ENCODE measurements at regions not wholly inside any gene's neighbourhood (a gene's known extent, or its start where the extent isn't known, plus 50 kb on each side); places are given as distances from the start of the nearest gene placed in this dataset.

DNA sequence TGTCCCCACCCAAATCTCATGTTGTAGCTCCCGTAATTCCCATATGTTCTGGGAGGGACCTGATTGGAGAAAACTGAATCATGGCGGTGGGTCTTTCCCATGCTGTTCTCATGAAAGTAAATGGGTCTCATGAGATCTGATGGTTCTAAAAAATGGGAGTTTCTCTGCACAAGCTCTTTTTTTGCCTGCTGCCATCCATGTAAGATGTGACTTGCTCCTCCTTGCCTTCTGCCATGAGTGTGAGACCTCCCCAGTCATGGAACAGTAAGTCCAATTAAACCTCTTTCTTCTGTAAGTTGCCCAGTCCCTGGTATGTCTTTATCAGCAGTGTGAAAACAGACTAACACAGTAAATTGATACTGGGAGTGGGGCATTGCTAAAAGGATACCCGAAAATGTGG is 1218.4 kb upstream of the CITED2 start:
- CTCF ChIA-PET, result no interaction called here
- Mint-ChIP-seq H3K9me3 (no peaks in the 10 kb centered on the region), H3K36me3 (no peaks in the 10 kb centered on the region), H3K4me1 (no peaks in the 10 kb centered on the region), H3K27me3 (no peaks in the 10 kb centered on the region), H3K4me3 (no peak overlapping the region), H3K27ac (no peak overlapping the region)
- Histone ChIP-seq H3K9me3 (no peaks in the 10 kb centered on the region), H3K4me3 (ENCODE audit: control insufficient read depth in 1 of 2, extremely low read depth in 1 of 2, low read length in 1 of 2) (no peak overlapping the region), H3K27me3 (replicated peaks in 1 of 2; ENCODE audit: control insufficient read depth in 2 of 2, extremely low read depth in 1 of 2, insufficient read depth in 2 of 2, low read length in 1 of 2) (no peaks in the 10 kb centered on the region), H3K27ac (ENCODE audit: low read length) (no peak overlapping the region), H3K4me1 (ENCODE audit: control insufficient read depth in 1 of 2, extremely low read depth in 1 of 2, insufficient read depth in 2 of 2, low read length in 2 of 2) (no peaks in the 10 kb centered on the region), H3K36me3 (ENCODE audit: control insufficient read depth in 2 of 2, extremely low read depth in 1 of 2, insufficient read depth in 1 of 2, low read length in 1 of 2) (no peaks in the 10 kb centered on the region)
- 80% methylated on average over 1 of the region's 3 CpGs for WGBS (ENCODE audit: insufficient coverage)
- no peak for DNase-seq
- POLR2A ChIA-PET, result no interaction called here
- ATAC-seq (replicated peaks in 1 of 4), result no peak

GRCh38 chr6:140590641-140591040 is 1216.2 kb upstream of the CITED2 start:
- H3K36me3 Mint-ChIP-seq, result no peaks in the 10 kb centered on the region
- no peak overlapping the region for H3K27ac ChIP-seq (ENCODE audit: low read length)
- no peak overlapping the region for H3K4me3 Mint-ChIP-seq
- no peak overlapping the region for H3K27ac Mint-ChIP-seq
- no peaks in the 10 kb centered on the region for H3K27me3 ChIP-seq (replicated peaks in 1 of 2; ENCODE audit: control insufficient read depth in 2 of 2, extremely low read depth in 1 of 2, insufficient read depth in 2 of 2, low read length in 1 of 2)
- H3K9me3 Mint-ChIP-seq, result no peaks in the 10 kb centered on the region
- H3K4me1 Mint-ChIP-seq, result no peaks in the 10 kb centered on the region
- POLR2A ChIA-PET, result no interaction called here
- no peaks in the 10 kb centered on the region for H3K9me3 ChIP-seq
- no peaks in the 10 kb centered on the region for H3K4me1 ChIP-seq (ENCODE audit: control insufficient read depth in 1 of 2, extremely low read depth in 1 of 2, insufficient read depth in 2 of 2, low read length in 2 of 2)
- H3K4me3 ChIP-seq (ENCODE audit: control insufficient read depth in 1 of 2, extremely low read depth in 1 of 2, low read length in 1 of 2), result no peak overlapping the region
- CTCF ChIA-PET, result no interaction called here
- DNase-seq (no peak), ATAC-seq (replicated peaks in 1 of 4) (no peak)
- H3K36me3 ChIP-seq (ENCODE audit: control insufficient read depth in 2 of 2, extremely low read depth in 1 of 2, insufficient read depth in 1 of 2, low read length in 1 of 2), result no peaks in the 10 kb centered on the region
- no peaks in the 10 kb centered on the region for H3K27me3 Mint-ChIP-seq

DNA sequence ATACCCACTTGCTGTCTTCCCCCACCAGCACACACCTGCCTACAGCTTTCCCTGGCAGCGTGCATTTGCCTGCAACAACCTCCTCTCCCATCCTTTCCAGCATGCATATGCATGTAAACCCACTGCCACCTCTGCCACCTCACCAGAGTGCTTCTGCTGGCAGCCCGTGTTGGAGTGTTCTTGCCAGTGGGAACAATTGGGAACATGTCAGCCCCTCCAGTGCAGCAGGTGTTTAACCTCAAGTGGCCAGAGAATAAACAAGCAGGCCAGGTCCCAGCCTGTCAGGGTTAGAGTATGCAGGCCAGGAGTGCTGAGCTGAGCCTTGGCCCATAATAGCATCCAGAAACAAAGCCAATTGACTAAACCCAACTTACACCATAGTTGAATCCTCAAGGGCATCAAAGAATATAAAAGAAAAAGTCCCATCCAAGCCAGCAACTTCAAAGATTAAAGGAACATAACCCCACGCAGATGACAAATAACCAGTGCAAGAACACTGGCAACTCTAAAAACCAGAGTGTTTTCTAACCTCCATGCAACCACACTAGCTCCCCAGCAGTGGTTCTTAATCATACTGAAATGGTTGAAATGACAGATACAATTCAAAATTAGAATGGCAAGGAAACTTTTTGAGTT is 1212.1 kb upstream of the CITED2 start:
- DNase-seq (no peak), ATAC-seq (replicated peaks in 1 of 4) (no peak)
- no peak overlapping the region for H3K4me3 ChIP-seq (ENCODE audit: control insufficient read depth in 1 of 2, extremely low read depth in 1 of 2, low read length in 1 of 2)
- H3K9me3 ChIP-seq, result no peaks in the 10 kb centered on the region
- WGBS (ENCODE audit: insufficient coverage), result 75% methylated on average over 2 of the region's 3 CpGs
- no peaks in the 10 kb centered on the region for H3K27me3 Mint-ChIP-seq
- H3K4me3 Mint-ChIP-seq, result no peak overlapping the region
- no peak overlapping the region for H3K27ac ChIP-seq (ENCODE audit: low read length)
- H3K36me3 ChIP-seq (ENCODE audit: control insufficient read depth in 2 of 2, extremely low read depth in 1 of 2, insufficient read depth in 1 of 2, low read length in 1 of 2), result no peaks in the 10 kb centered on the region
- H3K27me3 ChIP-seq (replicated peaks in 1 of 2; ENCODE audit: control insufficient read depth in 2 of 2, extremely low read depth in 1 of 2, insufficient read depth in 2 of 2, low read length in 1 of 2), result no peaks in the 10 kb centered on the region
- peaks cover 0 to 3% (median 0%) of the 10 kb centered on the region in 3 donors for H3K4me1 Mint-ChIP-seq
- no peak overlapping the region for H3K27ac Mint-ChIP-seq
- ChIA-PET POLR2A (no interaction called here), CTCF (no interaction called here)
- H3K4me1 ChIP-seq (ENCODE audit: control insufficient read depth in 1 of 2, extremely low read depth in 1 of 2, insufficient read depth in 2 of 2, low read length in 2 of 2), result peaks cover 0 to under 1% of the 10 kb centered on the region in 2 experiments
- H3K36me3 Mint-ChIP-seq, result no peaks in the 10 kb centered on the region
- H3K9me3 Mint-ChIP-seq, result no peaks in the 10 kb centered on the region

DNA sequence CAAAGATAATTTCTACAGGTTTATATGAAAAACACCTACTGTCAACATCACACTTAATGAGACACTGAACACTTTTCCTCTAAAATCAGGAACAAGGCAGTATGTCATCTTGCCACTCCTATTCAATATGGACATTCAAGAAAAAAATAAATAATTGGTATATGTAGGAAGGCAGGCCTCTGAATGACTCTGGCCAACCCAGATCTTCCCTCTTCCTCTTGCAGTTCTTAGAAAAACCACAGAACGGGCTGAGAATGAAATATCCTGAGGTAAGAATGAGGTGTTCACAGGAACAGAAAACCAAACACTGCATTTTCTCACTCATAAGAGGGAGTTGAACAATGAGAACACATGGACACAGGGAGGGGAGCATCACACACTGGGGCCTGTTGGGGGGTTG is 1207.2 kb upstream of the CITED2 start:
- ATAC-seq (replicated peaks in 1 of 4) (no peak), DNase-seq (no peak)
- ChIA-PET POLR2A (no interaction called here), CTCF (no interaction called here)
- Mint-ChIP-seq H3K36me3 (no peaks in the 10 kb centered on the region), H3K27me3 (peaks cover 0 to 3% of the 10 kb centered on the region in 2 donors), H3K27ac (no peak overlapping the region), H3K4me3 (no peak overlapping the region), H3K4me1 (peaks cover 0 to 3% (median 0%) of the 10 kb centered on the region in 3 donors), H3K9me3 (no peaks in the 10 kb centered on the region)
- H3K4me3 ChIP-seq (ENCODE audit: control insufficient read depth in 1 of 2, extremely low read depth in 1 of 2, low read length in 1 of 2), result no peak overlapping the region
- peaks cover 0 to 2% of the 10 kb centered on the region in 2 experiments for H3K4me1 ChIP-seq (ENCODE audit: control insufficient read depth in 1 of 2, extremely low read depth in 1 of 2, insufficient read depth in 2 of 2, low read length in 2 of 2)
- H3K9me3 ChIP-seq, result no peaks in the 10 kb centered on the region
- H3K36me3 ChIP-seq (ENCODE audit: control insufficient read depth in 2 of 2, extremely low read depth in 1 of 2, insufficient read depth in 1 of 2, low read length in 1 of 2), result no peaks in the 10 kb centered on the region
- no CpG with 5 or more reads among the region's 1 CpG for WGBS (ENCODE audit: insufficient coverage)
- no peaks in the 10 kb centered on the region for H3K27me3 ChIP-seq (replicated peaks in 1 of 2; ENCODE audit: control insufficient read depth in 2 of 2, extremely low read depth in 1 of 2, insufficient read depth in 2 of 2, low read length in 1 of 2)
- no peak overlapping the region for H3K27ac ChIP-seq (ENCODE audit: low read length)

- Histone ChIP-seq H3K36me3 (ENCODE audit: control insufficient read depth in 2 of 2, extremely low read depth in 1 of 2, insufficient read depth in 1 of 2, low read length in 1 of 2) (no peaks in the 10 kb centered on the region), H3K27ac (ENCODE audit: low read length) (no peak overlapping the region), H3K27me3 (replicated peaks in 1 of 2; ENCODE audit: control insufficient read depth in 2 of 2, extremely low read depth in 1 of 2, insufficient read depth in 2 of 2, low read length in 1 of 2) (no peaks in the 10 kb centered on the region), H3K9me3 (no peaks in the 10 kb centered on the region), H3K4me3 (ENCODE audit: control insufficient read depth in 1 of 2, extremely low read depth in 1 of 2, low read length in 1 of 2) (no peak overlapping the region), H3K4me1 (ENCODE audit: control insufficient read depth in 1 of 2, extremely low read depth in 1 of 2, insufficient read depth in 2 of 2, low read length in 2 of 2) (peaks cover 0 to 2% of the 10 kb centered on the region in 2 experiments)
- Mint-ChIP-seq H3K27me3 (peaks cover 0 to 9% of the 10 kb centered on the region in 2 donors), H3K27ac (no peak overlapping the region), H3K4me3 (no peak overlapping the region), H3K4me1 (peaks cover 0 to 3% (median 0%) of the 10 kb centered on the region in 3 donors), H3K36me3 (no peaks in the 10 kb centered on the region), H3K9me3 (no peaks in the 10 kb centered on the region)
- no CpG with 5 or more reads among the region's 1 CpG for WGBS (ENCODE audit: insufficient coverage)
- CTCF ChIA-PET, result no interaction called here
- DNase-seq (no peak), ATAC-seq (replicated peaks in 1 of 4) (no peak)
- POLR2A ChIA-PET, result interaction anchor here in 1 of 2 donors (0.6 kb wide), 1 partner anchor 302 kb away, joined by 3 read pairs; no protein-coding TSS in a partner anchor
Observed at GRCh38 chr6:140579918-140580317, 1205.5 kb upstream of the CITED2 start.

- no peaks in the 10 kb centered on the region for H3K27me3 ChIP-seq (replicated peaks in 1 of 2; ENCODE audit: control insufficient read depth in 2 of 2, extremely low read depth in 1 of 2, insufficient read depth in 2 of 2, low read length in 1 of 2)
- Mint-ChIP-seq H3K4me1 (no peaks in the 10 kb centered on the region), H3K27ac (no peak overlapping the region), H3K4me3 (no peak overlapping the region), H3K27me3 (peaks cover 0 to 12% of the 10 kb centered on the region in 2 donors), H3K9me3 (no peaks in the 10 kb centered on the region), H3K36me3 (no peaks in the 10 kb centered on the region)
- no peak overlapping the region for H3K27ac ChIP-seq (ENCODE audit: low read length)
- POLR2A ChIA-PET, result no interaction called here
- H3K4me3 ChIP-seq (ENCODE audit: control insufficient read depth in 1 of 2, extremely low read depth in 1 of 2, low read length in 1 of 2), result no peak overlapping the region
- no peaks in the 10 kb centered on the region for H3K36me3 ChIP-seq (ENCODE audit: control insufficient read depth in 2 of 2, extremely low read depth in 1 of 2, insufficient read depth in 1 of 2, low read length in 1 of 2)
- WGBS (ENCODE audit: insufficient coverage), result 95% methylated on average over 4 of the region's 7 CpGs
- no peaks in the 10 kb centered on the region for H3K9me3 ChIP-seq
- H3K4me1 ChIP-seq (ENCODE audit: control insufficient read depth in 1 of 2, extremely low read depth in 1 of 2, insufficient read depth in 2 of 2, low read length in 2 of 2), result no peaks in the 10 kb centered on the region
- ATAC-seq (replicated peaks in 1 of 4) (no peak), DNase-seq (no peak)
- CTCF ChIA-PET, result interaction anchor here in 1 of 2 donors (0.7 kb wide), 1 partner anchor 13 kb away, joined by 3 read pairs; no protein-coding TSS in a partner anchor
Observed at GRCh38 chr6:140576004-140576555, 1201.6 kb upstream of the CITED2 start.

DNA sequence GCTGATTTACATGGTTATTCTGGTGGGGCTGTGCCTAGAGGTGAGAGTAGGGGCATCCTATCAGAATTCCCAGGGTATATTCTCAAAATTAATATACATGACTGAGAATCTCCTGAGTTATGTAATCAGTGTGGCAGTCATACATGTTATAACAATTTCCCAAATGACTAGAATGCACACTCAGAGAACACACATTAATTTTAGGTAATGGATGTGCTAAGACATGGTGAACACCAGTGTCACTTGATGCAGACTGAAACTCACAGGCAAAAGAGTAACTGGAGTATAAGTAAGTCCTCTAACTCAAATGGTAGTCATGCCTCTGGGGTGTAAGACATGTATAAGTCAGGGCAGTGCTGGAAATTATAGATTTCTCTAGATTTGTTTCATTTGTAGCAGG is 1198.4 kb upstream of the CITED2 start:
- ATAC-seq (replicated peaks in 1 of 4), result no peak
- H3K27me3 ChIP-seq (replicated peaks in 1 of 2; ENCODE audit: control insufficient read depth in 2 of 2, extremely low read depth in 1 of 2, insufficient read depth in 2 of 2, low read length in 1 of 2), result no peaks in the 10 kb centered on the region
- Mint-ChIP-seq H3K4me1 (no peaks in the 10 kb centered on the region), H3K36me3 (no peaks in the 10 kb centered on the region), H3K27me3 (peaks cover 2 to 23% of the 10 kb centered on the region in 2 donors), H3K9me3 (no peaks in the 10 kb centered on the region), H3K27ac (no peak overlapping the region), H3K4me3 (no peak overlapping the region)
- ChIA-PET CTCF (no interaction called here), POLR2A (no interaction called here)
- no peak overlapping the region for H3K27ac ChIP-seq (ENCODE audit: low read length)
- H3K4me3 ChIP-seq (ENCODE audit: control insufficient read depth in 1 of 2, extremely low read depth in 1 of 2, low read length in 1 of 2), result no peak overlapping the region
- H3K36me3 ChIP-seq (ENCODE audit: control insufficient read depth in 2 of 2, extremely low read depth in 1 of 2, insufficient read depth in 1 of 2, low read length in 1 of 2), result no peaks in the 10 kb centered on the region
- DNase-seq, result no peak
- H3K4me1 ChIP-seq (ENCODE audit: control insufficient read depth in 1 of 2, extremely low read depth in 1 of 2, insufficient read depth in 2 of 2, low read length in 2 of 2), result no peaks in the 10 kb centered on the region
- no peaks in the 10 kb centered on the region for H3K9me3 ChIP-seq

Data from T-cell (primary cell).